GM12891 (cell line): ENCODE measurements at regions not wholly inside any gene's neighbourhood (a gene's known extent, or its start where the extent isn't known, plus 50 kb on each side); places are given as distances from the start of the nearest gene placed in this dataset.
"Not testable (repeated sequence)": the region's sequence is repeated elsewhere in the genome, so short reads cannot be mapped to it uniquely, and the experiment has no call there.

ENCODE experiments used
- PAX5 ChIP-seq: IDR thresholded peaks from 2 replicates; pipeline ENCODE4 v1.6.1; 2011; ENCODE audit warnings: low read length, moderate library complexity, mild to moderate bottlenecking; ENCODE audit not compliant: insufficient read depth, severe bottlenecking
- POLR2A ChIP-seq: IDR thresholded peaks from 2 replicates; pipeline ENCODE4 v1.6.1; 2011; ENCODE audit warnings: low read depth, low read length, control low read depth
- POLR2AphosphoS5 ChIP-seq: IDR thresholded peaks from 2 replicates; pipeline ENCODE4 v1.6.1; 2011; ENCODE audit warnings: low read depth, low read length, control low read depth
- POU2F2 ChIP-seq: IDR thresholded peaks from 2 replicates; pipeline ENCODE4 v1.6.1; 2011; ENCODE audit warnings: low read depth, mild to moderate bottlenecking, control low read depth, low read length, moderate library complexity
- SPI1 ChIP-seq: IDR thresholded peaks from 2 replicates; pipeline ENCODE4 v1.6.1; 2011; ENCODE audit warnings: low read depth, low read length, control low read depth
- TAF1 ChIP-seq: IDR thresholded peaks from 2 replicates; pipeline ENCODE4 v1.6.1; 2011; ENCODE audit warnings: low read depth, low read length, control low read depth

DNA sequence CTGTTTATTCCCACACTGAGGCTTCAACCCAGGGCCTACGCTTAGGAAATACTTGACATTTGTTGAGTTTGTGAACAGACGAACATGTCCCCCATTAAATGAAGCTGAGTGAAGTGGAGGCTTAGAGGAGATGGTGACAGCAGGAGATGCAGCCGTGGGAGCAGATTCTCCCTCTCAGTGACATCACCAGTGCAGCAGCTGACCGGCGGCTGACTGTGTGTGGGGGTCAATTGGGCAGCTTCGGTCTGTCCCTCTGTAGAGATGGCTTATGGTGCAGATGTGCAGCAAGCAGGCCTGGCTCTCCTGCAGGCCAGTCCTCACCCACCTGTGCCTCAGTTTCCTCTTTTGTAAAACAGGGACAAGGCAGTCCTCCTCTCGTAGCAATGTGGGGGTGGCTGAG is 201.8 kb downstream of the RTP5 start:
- not testable (repeated sequence) for TF ChIP-seq POLR2A, POU2F2, TAF1, POLR2AphosphoS5, SPI1, PAX5
